Heart left ventricle (tissue), 16 donors: ENCODE measurements at regions not wholly inside any gene's neighbourhood (a gene's known extent, or its start where the extent isn't known, plus 50 kb on each side); places are given as distances from the start of the nearest gene placed in this dataset.

Experiments used
- ATAC-seq, 4 donors: fragments of 200-7000 bp; cut with Tn5 transposase; one replicate each; pipeline ENCODE4 v1.9.1; 2020 to 2022; ENCODE audit warnings: moderate library complexity in 4 of 4, mild to moderate bottlenecking in 3 of 4, moderate number of reproducible peaks in 1 of 4
- DNase-seq, 5 donors: peaks; one replicate each; pipeline ENCODE4 v3.0.0-alpha.2; 2020
- H3K27ac ChIP-seq, 12 donors: fragments of 200-600 bp; sonication (generic) in 4 of 12; one replicate each; pipeline versions ENCODE4 v1.5.0 to v1.8.0; 2016 to 2022; ENCODE audit warnings: mild to moderate bottlenecking in 2 of 12
- H3K27me3 ChIP-seq, 9 donors: fragments of 200-600 bp; sonication (generic) in 2 of 9; one replicate each; pipeline versions ENCODE4 v1.5.1 to v1.8.0; 2016 to 2022; ENCODE audit warnings: mild to moderate bottlenecking in 3 of 9
- H3K36me3 ChIP-seq, 9 donors: fragments of 200-600 bp; sonication (generic) in 2 of 9; one replicate each; pipeline versions ENCODE4 v1.5.0 to v1.8.0; 2018 to 2022; ENCODE audit warnings: mild to moderate bottlenecking in 2 of 9
- H3K4me1 ChIP-seq, 12 donors: fragments of 200-600 bp; sonication (generic) in 4 of 12; one replicate each; pipeline versions ENCODE4 v1.5.0 to v1.8.0; 2016 to 2022; ENCODE audit warnings: mild to moderate bottlenecking in 3 of 12
- H3K4me3 ChIP-seq, 12 donors: fragments of 200-600 bp; sonication (generic) in 4 of 12; one replicate each; pipeline versions ENCODE4 v1.5.0 to v1.8.0; 2017 to 2022; ENCODE audit warnings: mild to moderate bottlenecking in 9 of 12, moderate library complexity in 4 of 12
- H3K9me3 ChIP-seq, 12 donors: fragments of 200-600 bp; sonication (generic) in 4 of 12; one replicate each; pipeline versions ENCODE4 v1.5.0 to v1.8.0; 2016 to 2022; ENCODE audit warnings: mild to moderate bottlenecking in 1 of 12
- CTCF ChIP-seq, 12 donors: fragments of 200-600 bp; sonication (generic) in 4 of 12; IDR thresholded peaks; one replicate each; pipeline versions ENCODE4 v1.5.0 to v1.8.0; 2018 to 2022; ENCODE audit warnings: antibody characterized with exemption in 12 of 12, mild to moderate bottlenecking in 5 of 12
- POLR2A ChIP-seq, 2 donors: fragments of 450-650 bp; IDR thresholded peaks; one replicate each; pipeline ENCODE4 v1.6.1; 2017; ENCODE audit warnings: antibody characterized with exemption in 2 of 2, mild to moderate bottlenecking in 2 of 2, moderate library complexity in 2 of 2
- WGBS, 4 donors: extraction: QIAGEN DNeasy Blood & Tissue Kit in 2 of 4; methylation state at CpG; one replicate each; pipeline versions ENCODE4 v1.1.5 to v1.1.7; 2013 to 2018; 5-methylcytosine and 5-hydroxymethylcytosine counted together
- intact Hi-C, 10 donors: fragments of 100-400 bp; cut with DNase I; formaldehyde crosslinking; loops; one replicate each; pipeline versions ENCODE4 v1.11.1 to v1.14.2; 2022
- donor health status: ischemic (EF 13 %, LVEDD 7.1; RV severe dilation, severe dysfunction).
- donor health status: healthy with polysubstance abuse.
- donor health status: DM: no; HTN: yes; CAD: no.
- donor health status: DM: no; HTN: no; CAD: no.
- donor health status: ischemic (EF 25% LVEDD 6.9; RV normal size, moderate dysfunction).
- donor health status: ischemic (EF 25% LVEDD 5.7; RV mildly dilated, moderate dysfunction).
- donor health status: healthy.
- donor health status: DM: yes; HTN: yes; CAD: no.
- donor health status: ischemic (EF 35%, LVEDD 5.7; RV mildly dilated, moderate dysfunction).
- donor health status: nonischemic (EF 11% LVEDD 7.7; RV severe dilation, severe dysfunction).
- donor health status: DM: yes; HTN: yes; CAD: no.
- donor health status: PGD.
- donor health status: ischemic (EF 29% LVEDD 5.4; RV normal size, mild dysfunction).
- donor health status: nonischemic (EF 23%, LVEDD 6.1; RV moderate dilation, normal function).

GRCh38 chr7:112858838-112859237 lies 68.6 kb upstream of the TMEM168 start:
- Histone ChIP-seq H3K4me3 (no peak overlapping the region), H3K9me3 (peaks cover 0 to 12% (median 0%) of the 10 kb centered on the region in 12 donors), H3K27ac (no peak overlapping the region), H3K36me3 (peaks cover 0 to 8% (median 0%) of the 10 kb centered on the region in 9 donors), H3K27me3 (no peaks in the 10 kb centered on the region), H3K4me1 (peaks cover 0 to 9% (median 0%) of the 10 kb centered on the region in 12 donors)
- intact Hi-C loops: no loop called here
- WGBS, 4 donors: 91 to 98% (median 95%) methylated on average over 2 of the region's 2 CpGs
- ATAC-seq (no peak), DNase-seq (no peak)
- TF ChIP-seq CTCF (IDR thresholded peaks at IDR 0.05) (no peak), POLR2A (IDR thresholded peaks at IDR 0.05) (no peak)

GRCh38 chr7:112855227-112855626 lies 65.0 kb upstream of the TMEM168 start:
- intact Hi-C loops: no loop called here
- Histone ChIP-seq H3K27ac (no peak overlapping the region), H3K27me3 (no peaks in the 10 kb centered on the region), H3K4me1 (peaks cover 0 to 16% (median 0%) of the 10 kb centered on the region in 12 donors), H3K9me3 (peaks cover 0 to 17% (median 0%) of the 10 kb centered on the region in 12 donors), H3K4me3 (no peak overlapping the region), H3K36me3 (peaks cover 0 to 5% (median 0%) of the 10 kb centered on the region in 9 donors)
- TF ChIP-seq POLR2A (IDR thresholded peaks at IDR 0.05) (no peak), CTCF (IDR thresholded peaks at IDR 0.05) (no peak)
- WGBS, 4 donors: 53 to 70% (median 62%) methylated on average over 3 of the region's 3 CpGs
- DNase-seq (no peak), ATAC-seq (no peak)

DNA sequence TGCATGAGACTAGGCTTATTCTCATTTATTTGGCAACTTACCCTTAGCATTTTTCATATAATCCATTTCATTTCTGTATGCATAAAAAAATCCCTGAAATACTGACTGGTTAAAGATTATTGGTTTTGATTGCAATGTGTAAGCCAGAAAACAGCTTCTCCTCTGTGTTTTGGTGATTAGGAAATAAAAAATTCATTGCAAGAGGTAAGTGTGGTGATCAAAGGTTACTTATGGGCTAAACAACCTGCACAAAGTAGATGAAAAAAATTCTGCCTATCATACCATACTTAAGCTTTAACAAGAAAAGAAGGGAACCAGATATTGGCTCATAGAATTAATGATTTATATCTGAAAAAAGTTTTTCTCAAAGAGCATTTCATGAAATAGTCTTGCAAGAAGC lies 64.0 kb upstream of the TMEM168 start:
- Histone ChIP-seq H3K4me3 (no peak overlapping the region), H3K27ac (no peak overlapping the region), H3K9me3 (peaks cover 0 to 17% (median 0%) of the 10 kb centered on the region in 12 donors), H3K4me1 (peaks cover 0 to 16% (median 0%) of the 10 kb centered on the region in 12 donors), H3K27me3 (no peaks in the 10 kb centered on the region), H3K36me3 (peaks cover 0 to 1% (median 0%) of the 10 kb centered on the region in 9 donors)
- DNase-seq (no peak), ATAC-seq (no peak)
- intact Hi-C loops: no loop called here
- TF ChIP-seq POLR2A (IDR thresholded peaks at IDR 0.05) (no peak), CTCF (IDR thresholded peaks at IDR 0.05) (no peak)

DNA sequence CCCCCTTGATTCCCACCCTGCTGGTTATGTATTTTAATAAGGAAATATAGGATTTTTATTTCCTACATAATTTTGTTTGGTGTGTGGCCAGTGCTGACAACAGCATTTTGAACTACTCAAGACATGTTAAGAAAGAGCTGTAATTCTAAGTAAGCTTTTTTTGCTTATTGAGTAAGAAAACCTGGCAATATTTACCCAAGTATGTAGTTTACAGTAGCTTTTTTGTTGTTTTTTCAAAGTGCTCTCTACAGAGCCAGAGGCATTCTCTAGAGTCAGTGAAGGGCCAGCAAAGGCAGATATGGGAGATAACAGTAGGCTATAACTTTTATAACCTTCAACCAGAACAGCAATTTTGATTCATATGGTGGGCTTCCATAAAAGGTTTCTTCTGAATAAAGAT lies 63.2 kb upstream of the TMEM168 start:
- DNase-seq (no peak), ATAC-seq (no peak)
- H3K27ac ChIP-seq: no peak overlapping the region
- H3K9me3 ChIP-seq: peaks cover 0 to 17% (median 0%) of the 10 kb centered on the region in 12 donors
- TF ChIP-seq POLR2A (IDR thresholded peaks at IDR 0.05): no peak
- no peak for TF ChIP-seq CTCF (IDR thresholded peaks at IDR 0.05)
- peaks cover 0 to 16% (median 0%) of the 10 kb centered on the region in 12 donors for H3K4me1 ChIP-seq
- H3K4me3 ChIP-seq: no peak overlapping the region
- intact Hi-C loops: no loop called here
- no peaks in the 10 kb centered on the region for H3K27me3 ChIP-seq
- H3K36me3 ChIP-seq: no peaks in the 10 kb centered on the region
